H54 (cell line): ENCODE measurements at regions not wholly inside any gene's neighbourhood (a gene's known extent, or its start where the extent isn't known, plus 50 kb on each side); places are given as distances from the start of the nearest gene placed in this dataset.

Experiments used
- DNase-seq: peaks from one replicate; pipeline ENCODE4 v3.0.0; 2011; ENCODE audit warnings: low spot score, mixed read lengths; ENCODE audit not compliant: insufficient read length
- FAIRE-seq: peaks from 3 replicates; lab custom pipeline; 2011; peaks lifted over from hg19 to GRCh38; lab: Jason Lieb, UNC
- POLR2A ChIP-seq: IDR thresholded peaks from 2 replicates; pipeline ENCODE4 v1.6.1; 2011; ENCODE audit warnings: low read depth, mild to moderate bottlenecking, low read length

DNA sequence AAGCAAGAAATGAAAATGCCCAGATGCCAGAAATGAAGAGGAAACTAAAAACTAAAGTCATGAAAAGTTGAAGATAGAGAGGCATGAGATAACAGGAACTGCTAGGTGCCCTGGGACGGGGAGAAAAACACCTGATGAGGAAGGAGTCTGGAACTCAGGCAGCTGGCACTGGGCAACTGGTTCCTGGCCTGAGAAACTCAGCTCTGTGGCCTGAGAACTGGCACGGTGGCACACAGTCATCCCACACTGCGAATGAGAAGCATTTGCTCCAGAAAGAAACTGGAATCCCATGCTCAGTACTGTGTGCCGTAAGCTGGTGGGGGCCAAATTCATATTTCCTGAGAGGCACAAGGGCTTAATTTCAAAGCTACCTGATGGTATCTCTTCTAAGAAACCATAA lies 53.6 kb upstream of the RORA start:
- DNase-seq (no peak), FAIRE-seq (no peak)
- no peak for TF ChIP-seq POLR2A

DNA sequence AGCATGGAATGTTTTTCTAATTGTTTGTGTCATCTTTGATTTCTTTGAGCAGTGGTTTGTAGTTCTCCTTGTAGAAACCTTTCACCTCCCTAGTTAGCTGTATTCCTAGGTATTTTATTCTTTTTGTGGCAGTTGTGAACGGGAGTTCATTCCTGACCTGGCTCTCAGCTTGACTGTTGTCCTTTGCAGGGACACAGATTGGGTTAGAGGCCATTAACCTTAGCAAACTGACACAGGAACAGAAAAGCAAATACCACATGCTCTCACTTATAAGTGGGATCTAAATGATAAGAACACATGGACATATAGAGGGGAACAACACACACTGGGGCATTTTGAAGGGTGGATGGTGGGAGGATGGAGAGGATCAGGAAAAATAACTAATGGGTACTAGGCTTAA lies 52.2 kb upstream of the RORA start:
- TF ChIP-seq POLR2A = no peak
- no peak for FAIRE-seq
- DNase-seq = no peak
